Type B pancreatic cell (in vitro differentiated cells): ENCODE measurements at regions not wholly inside any gene's neighbourhood (a gene's known extent, or its start where the extent isn't known, plus 50 kb on each side); places are given as distances from the start of the nearest gene placed in this dataset.
"Not testable (repeated sequence)": the region's sequence is repeated elsewhere in the genome, so short reads cannot be mapped to it uniquely, and the experiment has no call there.

Experiments
- DNase-seq: peaks from one replicate; pipeline ENCODE4 v3.0.0; 2021; ENCODE audit warnings: mixed read lengths; ENCODE audit not compliant: unreplicated experiment; ENCODE audit errors: extremely low spot score
- H3K27ac Mint-ChIP-seq: 2 replicates; pipeline ENCODE4 v1.8.0; 2021; ENCODE audit warnings: mild to moderate bottlenecking, mixed read lengths
- H3K27me3 Mint-ChIP-seq: 2 replicates; pipeline ENCODE4 v1.8.0; 2021; ENCODE audit warnings: mixed read lengths
- H3K36me3 Mint-ChIP-seq: 2 replicates; pipeline ENCODE4 v1.8.0; 2021; ENCODE audit warnings: mixed read lengths
- H3K4me1 Mint-ChIP-seq: one replicate; pipeline ENCODE4 v1.8.0; 2021; ENCODE audit warnings: mixed read lengths; ENCODE audit not compliant: unreplicated experiment
- H3K4me3 Mint-ChIP-seq: 2 replicates; pipeline ENCODE4 v1.8.0; 2021; ENCODE audit warnings: mild to moderate bottlenecking, mixed read lengths
- H3K9me3 Mint-ChIP-seq: 2 replicates; pipeline ENCODE4 v1.8.0; 2021; ENCODE audit warnings: mixed read lengths
- CTCF ChIP-seq: fragments of 200-600 bp; sonication (generic); conservative IDR thresholded peaks from 2 replicates; pipeline ENCODE4 v1.5.0; 2021; ENCODE audit warnings: antibody characterized with exemption, mild to moderate bottlenecking

- no peak overlapping the region for H3K4me3 Mint-ChIP-seq
- DNase-seq = no peak
- TF ChIP-seq CTCF = no peak
- no peaks in the 10 kb centered on the region for H3K4me1 Mint-ChIP-seq
- H3K27ac Mint-ChIP-seq = no peak overlapping the region
- H3K36me3 Mint-ChIP-seq = no peaks in the 10 kb centered on the region
- H3K27me3 Mint-ChIP-seq = no peaks in the 10 kb centered on the region
- H3K9me3 Mint-ChIP-seq = peaks cover 4% of the 10 kb centered on the region
Measured at GRCh38 chr2:147149575-147150240, 695.1 kb upstream of the ACVR2A start.

- no peak for DNase-seq
- no peaks in the 10 kb centered on the region for H3K27me3 Mint-ChIP-seq
- no peaks in the 10 kb centered on the region for H3K36me3 Mint-ChIP-seq
- H3K4me1 Mint-ChIP-seq = no peaks in the 10 kb centered on the region
- TF ChIP-seq CTCF = no peak
- H3K4me3 Mint-ChIP-seq = no peak overlapping the region
- H3K9me3 Mint-ChIP-seq = peaks cover 4% of the 10 kb centered on the region
- H3K27ac Mint-ChIP-seq = no peak overlapping the region
Measured at GRCh38 chr2:147147802-147148201, 697.0 kb upstream of the ACVR2A start.

- no peak for DNase-seq
- H3K4me1 Mint-ChIP-seq = no peaks in the 10 kb centered on the region
- H3K4me3 Mint-ChIP-seq = no peak overlapping the region
- H3K9me3 Mint-ChIP-seq = no peaks in the 10 kb centered on the region
- no peaks in the 10 kb centered on the region for H3K36me3 Mint-ChIP-seq
- H3K27ac Mint-ChIP-seq = no peak overlapping the region
- no peaks in the 10 kb centered on the region for H3K27me3 Mint-ChIP-seq
- peak; percentile 58 for TF ChIP-seq CTCF
Measured at GRCh38 chr2:147141930-147142329, 702.9 kb upstream of the ACVR2A start.

- H3K36me3 Mint-ChIP-seq, H3K27ac Mint-ChIP-seq, H3K27me3 Mint-ChIP-seq, H3K4me1 Mint-ChIP-seq, H3K9me3 Mint-ChIP-seq, DNase-seq, H3K4me3 Mint-ChIP-seq: not testable (repeated sequence)
Measured at GRCh38 chr2:147139732-147140131, 705.1 kb upstream of the ACVR2A start.

- no peak for DNase-seq
- Mint-ChIP-seq H3K4me3 (no peak overlapping the region), H3K36me3 (no peaks in the 10 kb centered on the region), H3K27ac (no peak overlapping the region), H3K9me3 (no peaks in the 10 kb centered on the region), H3K27me3 (no peaks in the 10 kb centered on the region), H3K4me1 (peaks cover 5% of the 10 kb centered on the region)
- TF ChIP-seq CTCF = no peak
Measured at GRCh38 chr2:147137711-147138110, 707.1 kb upstream of the ACVR2A start.

GRCh38 chr2:147135376-147135775, 709.5 kb upstream of the ACVR2A start:
- no peak for TF ChIP-seq CTCF
- H3K9me3 Mint-ChIP-seq = no peaks in the 10 kb centered on the region
- no peak overlapping the region for H3K27ac Mint-ChIP-seq

More at GRCh38 chr2:147135376-147135775, 709.5 kb upstream of the ACVR2A start:
- Mint-ChIP-seq H3K4me1 (peaks cover 5% of the 10 kb centered on the region), H3K36me3 (no peaks in the 10 kb centered on the region), H3K27me3 (peaks cover 3% of the 10 kb centered on the region), H3K4me3 (no peak overlapping the region)
- no peak for DNase-seq
